LNCAP (cell line): ENCODE measurements at regions not wholly inside any gene's neighbourhood (a gene's known extent, or its start where the extent isn't known, plus 50 kb on each side); places are given as distances from the start of the nearest gene placed in this dataset.

ENCODE experiments used
- TF ChIP-seq, protein P1 (sequence below): fragments of 450-650 bp; IDR thresholded peaks from 2 replicates; pipeline ENCODE4 v1.5.1; 2017; ENCODE audit warnings: mild to moderate bottlenecking

DNA sequence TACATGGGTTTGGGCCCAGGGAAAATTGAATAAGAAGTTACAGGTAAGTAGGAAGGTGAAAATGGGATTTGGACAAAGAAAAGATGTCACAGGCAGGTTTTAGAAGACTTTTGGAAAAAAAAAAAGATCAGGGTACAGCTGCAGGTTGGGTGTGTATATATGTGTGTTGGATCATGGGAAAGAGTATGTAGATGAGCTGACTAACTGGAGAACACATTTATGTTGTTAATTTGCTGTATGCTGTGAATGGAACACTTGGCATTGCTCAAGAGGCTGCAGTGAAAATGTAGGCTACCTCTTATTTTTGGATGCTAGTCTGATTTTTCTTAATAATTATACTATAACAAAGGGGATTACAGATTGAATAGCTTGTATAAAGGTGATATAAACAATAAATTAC, 577.7 kb upstream of the USP24 start:
- TF ChIP-seq, protein P1, sequence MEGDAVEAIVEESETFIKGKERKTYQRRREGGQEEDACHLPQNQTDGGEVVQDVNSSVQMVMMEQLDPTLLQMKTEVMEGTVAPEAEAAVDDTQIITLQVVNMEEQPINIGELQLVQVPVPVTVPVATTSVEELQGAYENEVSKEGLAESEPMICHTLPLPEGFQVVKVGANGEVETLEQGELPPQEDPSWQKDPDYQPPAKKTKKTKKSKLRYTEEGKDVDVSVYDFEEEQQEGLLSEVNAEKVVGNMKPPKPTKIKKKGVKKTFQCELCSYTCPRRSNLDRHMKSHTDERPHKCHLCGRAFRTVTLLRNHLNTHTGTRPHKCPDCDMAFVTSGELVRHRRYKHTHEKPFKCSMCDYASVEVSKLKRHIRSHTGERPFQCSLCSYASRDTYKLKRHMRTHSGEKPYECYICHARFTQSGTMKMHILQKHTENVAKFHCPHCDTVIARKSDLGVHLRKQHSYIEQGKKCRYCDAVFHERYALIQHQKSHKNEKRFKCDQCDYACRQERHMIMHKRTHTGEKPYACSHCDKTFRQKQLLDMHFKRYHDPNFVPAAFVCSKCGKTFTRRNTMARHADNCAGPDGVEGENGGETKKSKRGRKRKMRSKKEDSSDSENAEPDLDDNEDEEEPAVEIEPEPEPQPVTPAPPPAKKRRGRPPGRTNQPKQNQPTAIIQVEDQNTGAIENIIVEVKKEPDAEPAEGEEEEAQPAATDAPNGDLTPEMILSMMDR = no peak

DNA sequence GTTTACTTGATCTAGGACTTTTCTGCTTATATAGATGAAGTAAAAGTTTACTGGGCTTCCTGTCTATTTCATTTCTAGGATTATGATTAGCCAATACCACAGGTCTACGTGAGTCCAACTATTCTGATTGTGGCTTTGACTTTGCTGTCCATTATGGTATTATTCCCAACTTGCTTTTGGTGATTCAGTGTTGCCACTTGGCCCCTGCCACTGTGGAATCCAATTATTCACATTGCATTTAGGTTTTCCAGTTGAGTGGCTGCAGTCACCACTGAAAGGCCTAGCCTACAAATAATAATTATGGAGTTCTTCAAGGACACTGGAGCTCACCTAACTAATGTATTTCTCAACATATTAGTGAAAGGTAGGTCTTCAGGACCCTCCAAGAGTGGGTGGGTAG, 574.3 kb upstream of the USP24 start:
- TF ChIP-seq, protein P1 = no peak

DNA sequence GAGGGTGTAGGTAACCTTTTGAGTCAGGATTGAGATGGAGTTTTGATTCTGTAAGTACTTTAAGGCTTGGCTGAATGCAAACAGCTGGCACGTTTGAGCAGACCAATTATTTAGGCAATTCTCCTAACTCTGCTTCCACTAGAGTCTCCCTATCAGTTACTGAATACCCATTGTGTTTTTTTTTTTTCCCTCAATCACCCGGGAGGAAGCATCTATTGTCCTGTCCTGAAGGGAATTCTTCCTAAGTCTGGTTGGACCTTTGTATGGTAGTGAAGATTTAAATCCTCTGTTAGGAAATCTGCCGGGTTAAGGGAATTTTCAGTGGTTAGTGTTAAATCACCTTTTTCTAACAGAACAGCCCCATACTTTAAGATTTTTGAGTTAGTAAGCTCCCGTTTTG, 571.2 kb upstream of the USP24 start:
- TF ChIP-seq, protein P1 = no peak

DNA sequence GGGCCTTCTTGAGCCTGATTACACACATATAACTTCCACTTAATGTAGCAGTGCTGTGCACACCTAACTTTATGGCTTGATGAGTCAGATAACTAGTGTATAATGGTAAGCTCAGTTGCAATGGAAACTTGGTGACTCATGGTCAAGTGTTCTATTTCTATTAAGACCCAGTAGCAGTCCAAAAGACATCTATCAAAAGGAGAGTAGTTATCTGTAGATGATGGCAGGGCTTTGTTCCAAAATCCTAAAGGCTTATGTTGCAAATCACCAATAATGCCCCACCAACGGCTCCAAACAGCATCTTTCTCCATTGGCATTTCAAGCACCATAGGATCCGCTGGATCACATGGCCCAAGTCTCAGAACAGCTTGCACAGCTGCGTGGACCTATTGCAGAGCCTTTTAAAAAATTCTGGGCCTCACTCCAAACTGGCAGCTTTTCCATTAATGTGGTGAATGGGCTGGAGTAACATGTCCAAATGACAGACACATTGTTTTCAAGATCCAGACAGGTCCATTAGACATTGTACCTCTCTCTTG, 566.8 kb upstream of the USP24 start:
- TF ChIP-seq, protein P1 = no peak

DNA sequence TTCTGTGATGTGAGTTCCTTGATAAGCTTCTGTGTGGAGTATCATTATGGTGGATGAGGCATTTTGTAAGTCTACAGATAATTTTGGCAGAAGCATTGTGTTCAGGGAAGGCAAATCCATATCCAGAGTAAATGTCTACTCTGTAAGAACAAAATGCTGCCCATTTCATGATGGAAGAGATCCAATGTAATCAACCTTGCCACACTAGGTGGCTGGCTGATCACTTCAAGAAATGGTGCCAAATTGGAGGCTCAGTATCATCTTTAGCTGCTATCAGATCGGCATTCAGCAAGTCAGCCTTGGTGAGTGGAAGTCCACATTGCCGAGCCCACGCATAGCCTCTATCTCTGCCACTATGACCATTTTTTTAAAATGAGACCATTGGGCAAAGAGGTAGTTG, 565.8 kb upstream of the USP24 start:
- TF ChIP-seq, protein P1 = no peak

DNA sequence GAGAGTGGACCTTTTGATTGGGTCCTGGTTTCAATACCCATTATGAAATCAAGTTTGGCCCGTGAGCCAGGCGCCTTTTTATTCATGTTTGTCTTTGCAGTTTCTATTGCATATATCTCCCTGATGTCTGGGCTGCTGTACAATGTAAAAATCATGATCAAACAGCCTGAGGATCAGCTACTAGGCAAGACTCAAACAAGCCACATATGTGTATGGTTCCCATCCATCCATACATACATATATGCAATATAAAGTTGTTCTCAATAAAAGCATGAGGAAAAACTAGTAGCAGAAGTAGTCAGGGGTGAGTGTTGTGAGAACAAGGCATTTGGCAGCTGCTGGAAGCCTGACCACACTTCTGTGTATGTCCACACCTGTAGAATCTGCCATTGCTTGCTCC, 562.4 kb upstream of the USP24 start:
- TF ChIP-seq, protein P1 = no peak

DNA sequence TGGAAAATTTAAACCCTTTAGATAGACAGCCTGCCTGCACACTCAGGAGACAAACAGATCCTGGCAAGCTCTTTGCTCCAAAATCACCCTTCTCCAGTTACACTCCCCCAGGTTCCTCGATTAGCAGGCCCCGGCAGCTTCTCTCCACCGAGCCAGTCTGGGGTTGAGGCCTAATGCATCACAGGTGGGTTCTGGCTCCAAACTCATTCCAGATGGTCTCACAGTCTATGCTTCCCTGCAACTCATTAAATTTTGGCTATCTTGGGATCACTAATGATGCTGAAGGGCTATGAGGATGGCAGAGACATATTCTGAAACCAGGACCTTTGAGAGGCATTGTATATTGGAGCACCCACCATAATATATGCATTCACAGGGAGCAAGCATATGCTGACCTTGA, 559.8 kb upstream of the USP24 start:
- TF ChIP-seq, protein P1 = no peak

DNA sequence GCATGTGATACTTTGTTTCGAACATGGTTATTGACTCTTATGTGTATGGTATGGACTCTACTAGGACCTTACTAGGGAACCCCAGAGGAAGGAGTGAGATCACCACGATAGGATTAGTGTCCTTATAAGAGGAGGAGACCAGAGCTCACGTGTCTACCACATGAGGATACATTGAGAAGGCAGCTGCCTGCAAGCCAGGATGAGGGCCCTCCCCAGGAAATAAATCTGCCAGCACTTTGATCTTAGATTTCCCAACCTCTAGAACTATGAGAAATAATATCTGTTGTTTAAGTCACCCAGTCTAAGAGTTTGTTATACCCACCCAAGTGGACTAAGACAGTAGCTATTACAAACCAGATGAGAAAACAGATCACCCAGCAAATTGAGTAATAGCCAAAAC, 559.3 kb upstream of the USP24 start:
- TF ChIP-seq, protein P1 = no peak
